Endothelial cell of umbilical vein (primary cell): ENCODE measurements at regions not wholly inside any gene's neighbourhood (a gene's known extent, or its start where the extent isn't known, plus 50 kb on each side); places are given as distances from the start of the nearest gene placed in this dataset.
A peak's percentile ranks its signal among the peaks of the same experiment; 100 is the strongest.

ENCODE experiments used
- BruUV-seq: library from RNA; stranded (reverse); fragments of 400-500 nt; replicated peaks from 2 replicates; lab custom pipeline; 2021; lab: Mats Ljungman, UMichigan
- CTCF ChIA-PET: fragments of 300-600, 350-600 bp; sonication (Branson Sonifier 250); formaldehyde crosslinking; loops from one replicate; lab custom pipeline; 2021; ENCODE audit warnings: antibody characterized with exemption, inconsistent platforms; lab: Charles Lee
- POLR2A ChIA-PET: fragments of 300-600, 350-600 bp; sonication (Branson Sonifier 250); formaldehyde crosslinking; loops from one replicate; lab custom pipeline; 2021; ENCODE audit warnings: antibody characterized with exemption, inconsistent platforms; lab: Charles Lee
- DNase-seq: peaks from one replicate; pipeline ENCODE4 v3.0.0-alpha.2; 2011; ENCODE audit warnings: low read depth, low spot score
- FAIRE-seq: peaks from 2 replicates; lab custom pipeline; 2011; peaks lifted over from hg19 to GRCh38; lab: Jason Lieb, UNC
- H2AFZ ChIP-seq: 2 replicates; pipeline ENCODE4 v1.6.0; 2012; ENCODE audit warnings: low read depth, low read length, control low read depth, inconsistent platforms
- H3K27ac ChIP-seq: 2 replicates; pipeline ENCODE4 v1.5.1; 2011; ENCODE audit warnings: low read depth, mild to moderate bottlenecking, control low read depth, low read length, moderate library complexity; ENCODE audit not compliant: insufficient read depth
- H3K27me3 ChIP-seq, 2 experiments: 2 replicates each; pipeline versions ENCODE4 v1.6.0 to v1.6.1; 2011; ENCODE audit warnings: low read length in 2 of 2, mixed read lengths in 1 of 2; ENCODE audit not compliant: control insufficient read depth in 2 of 2, insufficient read depth in 2 of 2
- H3K36me3 ChIP-seq, 2 experiments: 2 replicates in 1 of 2; 3 replicates in 1 of 2; pipeline ENCODE4 v1.5.1; 2011; ENCODE audit warnings: low read length in 2 of 2, mild to moderate bottlenecking in 1 of 2, moderate library complexity in 1 of 2; ENCODE audit not compliant: control insufficient read depth in 2 of 2, insufficient read depth in 2 of 2; ENCODE audit errors: extremely low read depth in 1 of 2
- H3K4me1 ChIP-seq: 3 replicates; pipeline ENCODE4 v1.5.1; 2011; ENCODE audit warnings: mild to moderate bottlenecking, low read length; ENCODE audit not compliant: control insufficient read depth, insufficient read depth; ENCODE audit errors: extremely low read depth
- H3K4me2 ChIP-seq: 2 replicates; pipeline ENCODE4 v1.6.1; 2011; ENCODE audit warnings: low read length, control low read depth, mixed read lengths; ENCODE audit not compliant: insufficient read depth
- H3K4me3 ChIP-seq, 3 experiments: fragments of 200-600 bp in 1 of 3; sonication (generic), shearing (Covaris generic) in 1 of 3; replicated peaks in 1 of 3; 2 replicates each; pipeline ENCODE4 v1.5.1; 2011 to 2016; ENCODE audit warnings: control low read depth in 3 of 3, low read length in 3 of 3, mild to moderate bottlenecking in 2 of 3, inconsistent platforms in 1 of 3, low read depth in 1 of 3, moderate library complexity in 1 of 3; ENCODE audit not compliant: insufficient read depth in 1 of 3
- H3K79me2 ChIP-seq: 2 replicates; pipeline ENCODE4 v1.6.0; 2012; ENCODE audit warnings: low read length, inconsistent platforms; ENCODE audit not compliant: control insufficient read depth, insufficient read depth
- H3K9ac ChIP-seq: replicated peaks from 2 replicates; pipeline ENCODE3; 2011; ENCODE audit warnings: low read length, control low read depth; ENCODE audit not compliant: insufficient read depth; ENCODE audit errors: extremely low read depth
- H3K9me1 ChIP-seq: replicated peaks from 3 replicates; pipeline ENCODE4 v1.6.0; 2011; ENCODE audit warnings: mild to moderate bottlenecking, low read length; ENCODE audit not compliant: control insufficient read depth, insufficient read depth; ENCODE audit errors: extremely low read depth
- H3K9me3 ChIP-seq: replicated peaks from 2 replicates; pipeline ENCODE4 v1.5.1; 2012; ENCODE audit warnings: low read length, inconsistent platforms; ENCODE audit not compliant: control insufficient read depth, insufficient read depth
- H4K20me1 ChIP-seq: replicated peaks from 2 replicates; pipeline ENCODE3; 2011; ENCODE audit warnings: mild to moderate bottlenecking, low read length; ENCODE audit not compliant: control insufficient read depth, insufficient read depth; ENCODE audit errors: extremely low read depth
- CTCF ChIP-seq, 2 donors: IDR thresholded peaks; 1 replicate in 1 of 2; 2 replicates in 1 of 2; pipeline ENCODE4 v1.5.1; 2011; ENCODE audit warnings: low read length in 2 of 2, mild to moderate bottlenecking in 2 of 2, moderate library complexity in 2 of 2, control low read depth in 1 of 2, inconsistent platforms in 1 of 2, low read depth in 1 of 2; ENCODE audit not compliant: insufficient read depth in 1 of 2; ENCODE audit errors: extremely low read depth in 1 of 2
- EZH2 ChIP-seq: IDR thresholded peaks from 2 replicates; pipeline ENCODE4 v1.6.1; 2012; ENCODE audit warnings: borderline replicate concordance, low read depth, mild to moderate bottlenecking, moderate library complexity, low read length, inconsistent platforms; ENCODE audit not compliant: severe bottlenecking
- FOS ChIP-seq: IDR thresholded peaks from 2 replicates; pipeline ENCODE4 v1.6.1; 2011; ENCODE audit warnings: mild to moderate bottlenecking, low read length, moderate library complexity, borderline replicate concordance; ENCODE audit not compliant: insufficient read depth
- GATA2 ChIP-seq: IDR thresholded peaks from 2 replicates; pipeline ENCODE4 v1.7.0; 2011; ENCODE audit warnings: low read depth, mild to moderate bottlenecking, moderate library complexity, mixed read lengths, low read length; ENCODE audit not compliant: insufficient read length, insufficient read depth
- JUN ChIP-seq: IDR thresholded peaks from 2 replicates; pipeline ENCODE4 v1.6.1; 2011; ENCODE audit warnings: borderline replicate concordance, low read depth; ENCODE audit not compliant: insufficient read length, insufficient read depth
- MAX ChIP-seq: IDR thresholded peaks from 2 replicates; pipeline ENCODE4 v1.6.1; 2011; ENCODE audit not compliant: insufficient read depth, insufficient read length
- MYC ChIP-seq: IDR thresholded peaks from one replicate; pipeline ENCODE4 v1.6.1; 2011; ENCODE audit warnings: mild to moderate bottlenecking, low read depth, low read length
- POLR2A ChIP-seq: IDR thresholded peaks from 2 replicates; pipeline ENCODE4 v1.6.1; 2012; ENCODE audit warnings: low read depth, mild to moderate bottlenecking, control low read depth, low read length
- POLR2AphosphoS5 ChIP-seq: IDR thresholded peaks from 2 replicates; pipeline ENCODE4 v1.6.1; 2012; ENCODE audit warnings: low read depth, mild to moderate bottlenecking, control low read depth, low read length, moderate library complexity; ENCODE audit not compliant: insufficient read depth
- dilution Hi-C: fragments of 300-500 bp; cut with MboI; formaldehyde crosslinking; loops from one replicate; pipeline ENCODE4 v1.15.0; 2019; ENCODE audit warnings: low sequenced_read_pairs; ENCODE audit not compliant: extremely low pct_ligation_motif_present
- intact Hi-C: fragments of 100-400 bp; cut with micrococcal nuclease; formaldehyde crosslinking; loops from one replicate; pipeline ENCODE4 v1.10.0; 2022

- dilution Hi-C loops, result no loop called here
- TF ChIP-seq FOS (no peak), EZH2 (no peak), MAX (no peak)
- CTCF ChIA-PET, result interaction anchor here (0.7 kb wide), 1 partner anchor 11 kb away, joined by 3 read pairs; no protein-coding TSS in a partner anchor
- H2AFZ ChIP-seq, result peak overlapping the region; percentile 15
- no peaks in the 10 kb centered on the region for H3K4me1 ChIP-seq
- POLR2A ChIA-PET, result no interaction called here
- H4K20me1 ChIP-seq, result no peaks in the 10 kb centered on the region
- no peaks in the 10 kb centered on the region for H3K9me1 ChIP-seq
- no peak overlapping the region for H3K27ac ChIP-seq
- FAIRE-seq (no peak), DNase-seq (peak; percentile 36)
- H3K27me3 ChIP-seq, result no peaks in the 10 kb centered on the region
- no peak overlapping the region for H3K9ac ChIP-seq
- no peaks in the 10 kb centered on the region for H3K9me3 ChIP-seq
- H3K4me2 ChIP-seq, result no peak overlapping the region
- no TSS peak for BruUV-seq
- H3K79me2 ChIP-seq, result no peaks in the 10 kb centered on the region
- no peaks in the 10 kb centered on the region for H3K36me3 ChIP-seq
- intact Hi-C loops, result no loop called here
- no peak overlapping the region for H3K4me3 ChIP-seq
Measured at GRCh38 chr18:56374007-56374655, 264.3 kb downstream of the TXNL1 start.

GRCh38 chr18:56373601-56374000, 264.8 kb downstream of the TXNL1 start:
- no peak for FAIRE-seq
- dilution Hi-C loops, result no loop called here
- H3K4me2 ChIP-seq, result no peak overlapping the region

More at GRCh38 chr18:56373601-56374000, 264.8 kb downstream of the TXNL1 start:
- POLR2A ChIA-PET, result no interaction called here
- no peaks in the 10 kb centered on the region for H3K79me2 ChIP-seq
- no peak for TF ChIP-seq CTCF (IDR thresholded peaks at IDR 0.05; ENCODE audit: extremely low read depth in 1 of 2, insufficient read depth in 1 of 2, low read depth in 1 of 2, low read length in 2 of 2)
- TF ChIP-seq JUN, result no peak
- no peak for TF ChIP-seq POLR2A
- no peak for TF ChIP-seq POLR2AphosphoS5
- no peak for TF ChIP-seq GATA2
- no peak for TF ChIP-seq EZH2
- TF ChIP-seq MAX, result no peak
- TF ChIP-seq FOS, result no peak
- TF ChIP-seq MYC, result no peak
- no peak overlapping the region for H3K4me3 ChIP-seq
- H3K9ac ChIP-seq, result no peak overlapping the region
- H3K9me3 ChIP-seq, result no peaks in the 10 kb centered on the region
- H2AFZ ChIP-seq, result no peak overlapping the region
- no peaks in the 10 kb centered on the region for H3K4me1 ChIP-seq
- intact Hi-C loops, result no loop called here
- CTCF ChIA-PET, result interaction anchor here (0.7 kb wide), 1 partner anchor 11 kb away, joined by 3 read pairs; no protein-coding TSS in a partner anchor
- DNase-seq, result no peak
- H3K9me1 ChIP-seq, result no peaks in the 10 kb centered on the region
- no peak overlapping the region for H3K27ac ChIP-seq
- no peaks in the 10 kb centered on the region for H3K27me3 ChIP-seq
- no TSS peak for BruUV-seq
- no peaks in the 10 kb centered on the region for H3K36me3 ChIP-seq
- H4K20me1 ChIP-seq, result no peaks in the 10 kb centered on the region
